ENCODE measurements at regions not wholly inside any gene's neighbourhood (a gene's known extent, or its start where the extent isn't known, plus 50 kb on each side); places are given as distances from the start of the nearest gene placed in this dataset.
"Not testable (repeated sequence)": the region's sequence is repeated elsewhere in the genome, so short reads cannot be mapped to it uniquely, and the experiment has no call there.

- H3K36me3 Mint-ChIP-seq (ENCODE audit: low read depth): no peaks in the 10 kb centered on the region
- no peaks in the 10 kb centered on the region for H3K27me3 Mint-ChIP-seq (ENCODE audit: low read depth)
- H3K9me3 Mint-ChIP-seq: peaks cover 66% of the 10 kb centered on the region
- no peak overlapping the region for H3K4me3 Mint-ChIP-seq (ENCODE audit: low read depth)
- no peaks in the 10 kb centered on the region for H3K4me1 Mint-ChIP-seq (ENCODE audit: low read depth)
- intact Hi-C loops (cut with micrococcal nuclease): no loop called here
- no peak overlapping the region for H3K27ac Mint-ChIP-seq
- DNase-seq (ENCODE audit: low spot score): no peak
Observed at GRCh38 chr16:7867831-7868230, 535.2 kb downstream of the RBFOX1 start.

- intact Hi-C loops (cut with micrococcal nuclease): no loop called here
- H3K4me3 Mint-ChIP-seq (ENCODE audit: low read depth): no peak overlapping the region
Observed at GRCh38 chr16:7866144-7866543, 533.5 kb downstream of the RBFOX1 start.

GRCh38 chr16:7865393-7865792 is 532.7 kb downstream of the RBFOX1 start:
- H3K4me1 Mint-ChIP-seq (ENCODE audit: low read depth); H3K36me3 Mint-ChIP-seq (ENCODE audit: low read depth); H3K27ac Mint-ChIP-seq; intact Hi-C loops (cut with micrococcal nuclease); H3K27me3 Mint-ChIP-seq (ENCODE audit: low read depth); DNase-seq (ENCODE audit: low spot score); H3K4me3 Mint-ChIP-seq (ENCODE audit: low read depth): not testable (repeated sequence)
- peaks cover 60% of the 10 kb centered on the region for H3K9me3 Mint-ChIP-seq

More at GRCh38 chr16:7866144-7866543, 533.5 kb downstream of the RBFOX1 start:
- Mint-ChIP-seq H3K9me3 (peaks cover 63% of the 10 kb centered on the region), H3K27me3 (ENCODE audit: low read depth) (no peaks in the 10 kb centered on the region), H3K36me3 (ENCODE audit: low read depth) (no peaks in the 10 kb centered on the region), H3K27ac (no peak overlapping the region), H3K4me1 (ENCODE audit: low read depth) (no peaks in the 10 kb centered on the region)
- no peak for DNase-seq (ENCODE audit: low spot score)

DNA sequence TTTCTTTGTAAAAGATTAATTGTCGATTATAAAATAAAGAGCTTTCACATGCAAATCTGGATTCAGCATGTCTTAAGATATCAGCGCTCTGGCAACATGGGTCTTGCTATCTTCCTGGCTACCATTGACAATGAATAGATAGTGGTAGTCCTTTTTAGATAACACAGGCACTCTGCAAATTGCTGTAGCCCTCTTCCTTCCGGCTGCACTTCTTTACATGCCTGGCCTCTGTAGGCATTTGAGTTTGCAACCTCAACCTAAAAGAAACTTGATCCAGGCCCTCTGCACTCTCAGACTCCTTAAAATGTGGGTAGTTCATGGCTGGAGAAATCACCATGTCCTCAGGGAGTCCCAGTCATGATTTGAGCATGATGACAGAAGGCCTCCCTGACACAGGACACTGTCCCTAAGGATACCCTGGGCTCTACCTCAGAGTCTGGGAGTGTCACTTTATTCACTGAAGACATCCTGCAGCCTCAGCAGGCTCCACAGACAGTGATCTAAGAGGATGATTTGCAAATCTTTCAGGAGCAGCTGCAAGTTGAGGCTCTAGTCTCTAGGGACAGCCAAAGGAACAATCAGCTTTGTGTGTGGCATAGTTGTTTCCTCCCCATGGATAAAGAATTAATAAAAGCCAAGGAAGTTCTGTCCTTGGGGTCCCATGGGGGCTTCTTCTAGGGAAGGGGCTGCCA is 529.4 kb downstream of the RBFOX1 start:
- no peak for DNase-seq (ENCODE audit: low spot score)
- no peaks in the 10 kb centered on the region for H3K36me3 Mint-ChIP-seq (ENCODE audit: low read depth)
- peaks cover 59% of the 10 kb centered on the region for H3K9me3 Mint-ChIP-seq

GRCh38 chr16:7853197-7853596 is 520.6 kb downstream of the RBFOX1 start:
- DNase-seq (ENCODE audit: low spot score): no peak
- intact Hi-C loops (cut with micrococcal nuclease): no loop called here
- H3K36me3 Mint-ChIP-seq (ENCODE audit: low read depth): no peaks in the 10 kb centered on the region
- H3K4me3 Mint-ChIP-seq (ENCODE audit: low read depth): no peak overlapping the region
- H3K27me3 Mint-ChIP-seq (ENCODE audit: low read depth): no peaks in the 10 kb centered on the region
- H3K27ac Mint-ChIP-seq: no peak overlapping the region
- no peaks in the 10 kb centered on the region for H3K4me1 Mint-ChIP-seq (ENCODE audit: low read depth)
- H3K9me3 Mint-ChIP-seq: peaks cover 61% of the 10 kb centered on the region

More for the DNA sequence above, 529.4 kb downstream of the RBFOX1 start:
- intact Hi-C loops (cut with micrococcal nuclease): no loop called here
- Mint-ChIP-seq H3K27ac (no peak overlapping the region), H3K27me3 (ENCODE audit: low read depth) (no peaks in the 10 kb centered on the region), H3K4me1 (ENCODE audit: low read depth) (no peaks in the 10 kb centered on the region), H3K4me3 (ENCODE audit: low read depth) (no peak overlapping the region)

DNA sequence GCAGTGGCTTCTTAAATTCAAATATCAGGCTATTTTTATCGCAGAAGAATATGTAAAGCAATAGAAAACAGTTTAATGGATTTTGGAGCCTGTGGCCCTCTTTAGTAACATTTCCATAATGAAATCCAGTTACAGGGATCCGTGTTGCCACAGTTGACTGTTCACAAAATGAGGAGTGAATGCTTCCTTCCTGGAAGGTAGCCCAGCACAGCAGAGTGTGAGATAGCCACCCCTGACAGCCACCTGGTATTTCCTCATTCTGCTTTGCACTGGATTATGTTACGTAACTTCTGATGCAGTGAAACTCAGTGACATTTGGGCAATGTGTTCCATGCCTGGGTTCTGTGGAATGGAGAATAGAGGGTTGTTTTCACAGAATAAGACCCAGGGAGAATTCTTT is 517.2 kb downstream of the RBFOX1 start:
- intact Hi-C loops (cut with micrococcal nuclease): no loop called here
- Mint-ChIP-seq H3K9me3 (peaks cover 56% of the 10 kb centered on the region), H3K27ac (no peak overlapping the region), H3K27me3 (ENCODE audit: low read depth) (no peaks in the 10 kb centered on the region), H3K4me1 (ENCODE audit: low read depth) (no peaks in the 10 kb centered on the region), H3K4me3 (ENCODE audit: low read depth) (no peak overlapping the region), H3K36me3 (ENCODE audit: low read depth) (no peaks in the 10 kb centered on the region)
- no peak for DNase-seq (ENCODE audit: low spot score)

DNA sequence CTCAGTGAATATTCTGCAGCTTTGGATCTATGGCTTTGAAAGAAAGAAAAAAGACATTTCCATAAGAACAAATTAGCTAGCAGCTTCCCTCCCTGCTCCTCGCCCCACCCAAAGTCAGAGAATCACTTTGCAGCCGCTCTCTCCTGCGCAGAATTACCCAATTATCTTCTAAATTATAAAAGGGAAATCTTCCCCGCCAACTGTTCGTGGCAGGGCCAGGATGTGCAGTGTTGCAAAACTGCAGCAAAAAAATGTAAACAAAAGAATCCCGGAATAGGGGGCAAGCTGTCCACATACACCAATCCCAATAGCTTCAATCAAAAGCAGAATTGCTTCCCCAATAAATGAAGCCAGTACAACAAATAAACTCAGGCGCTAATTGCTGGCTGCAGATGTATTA is 510.6 kb downstream of the RBFOX1 start:
- no peak overlapping the region for H3K4me3 Mint-ChIP-seq (ENCODE audit: low read depth)
- intact Hi-C loops (cut with micrococcal nuclease): no loop called here
- peaks cover 49% of the 10 kb centered on the region for H3K9me3 Mint-ChIP-seq
- H3K36me3 Mint-ChIP-seq (ENCODE audit: low read depth): no peaks in the 10 kb centered on the region
- no peaks in the 10 kb centered on the region for H3K4me1 Mint-ChIP-seq (ENCODE audit: low read depth)
- no peak for DNase-seq (ENCODE audit: low spot score)
- no peaks in the 10 kb centered on the region for H3K27me3 Mint-ChIP-seq (ENCODE audit: low read depth)
- no peak overlapping the region for H3K27ac Mint-ChIP-seq

GRCh38 chr16:7839568-7839967 is 506.9 kb downstream of the RBFOX1 start:
- H3K4me1 Mint-ChIP-seq (ENCODE audit: low read depth): no peaks in the 10 kb centered on the region
- H3K36me3 Mint-ChIP-seq (ENCODE audit: low read depth): no peaks in the 10 kb centered on the region
- no peaks in the 10 kb centered on the region for H3K27me3 Mint-ChIP-seq (ENCODE audit: low read depth)
- no peak overlapping the region for H3K4me3 Mint-ChIP-seq (ENCODE audit: low read depth)
- peaks cover 60% of the 10 kb centered on the region for H3K9me3 Mint-ChIP-seq
- no peak for DNase-seq (ENCODE audit: low spot score)
- intact Hi-C loops (cut with micrococcal nuclease): no loop called here
- H3K27ac Mint-ChIP-seq: no peak overlapping the region

DNA sequence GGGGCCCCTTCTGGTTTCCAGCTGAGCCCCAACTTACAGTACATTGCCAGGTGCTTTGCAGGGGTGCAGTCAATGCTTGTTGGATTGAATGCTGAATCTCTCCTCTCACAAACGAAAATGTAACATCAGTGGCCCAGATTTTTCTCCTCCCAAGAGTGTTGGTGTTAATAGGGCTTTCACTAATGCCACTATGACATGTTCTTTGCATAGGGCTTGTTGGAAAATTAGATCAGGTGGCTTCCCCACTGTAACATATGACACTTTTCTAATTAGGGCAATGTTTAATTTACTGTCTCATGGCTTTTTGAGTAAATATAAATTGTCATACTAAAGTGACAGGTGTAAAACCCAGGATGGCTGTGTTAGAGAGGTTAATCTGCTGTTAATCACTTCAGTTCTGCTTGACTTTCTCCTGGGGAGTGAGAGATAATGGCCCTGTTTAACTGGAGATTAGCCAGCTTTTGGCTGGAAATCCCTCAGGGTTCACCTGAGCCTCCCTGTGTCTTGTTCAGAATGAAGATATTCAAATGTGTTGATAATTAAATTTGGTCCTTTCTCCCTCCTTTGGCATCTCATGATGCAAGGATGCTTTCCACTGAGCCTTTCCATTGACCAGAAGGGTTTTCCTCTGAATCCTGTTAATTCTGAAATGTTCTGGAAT is 502.3 kb downstream of the RBFOX1 start:
- no peak overlapping the region for H3K27ac Mint-ChIP-seq
- H3K9me3 Mint-ChIP-seq: peaks cover 68% of the 10 kb centered on the region

GRCh38 chr16:7820816-7821215 is 488.2 kb downstream of the RBFOX1 start:
- H3K27ac Mint-ChIP-seq: no peak overlapping the region
- no peaks in the 10 kb centered on the region for H3K27me3 Mint-ChIP-seq (ENCODE audit: low read depth)
- H3K4me3 Mint-ChIP-seq (ENCODE audit: low read depth): no peak overlapping the region
- no peak for DNase-seq (ENCODE audit: low spot score)
- H3K9me3 Mint-ChIP-seq: peaks cover 7% of the 10 kb centered on the region
- intact Hi-C loops (cut with micrococcal nuclease): no loop called here
- no peaks in the 10 kb centered on the region for H3K4me1 Mint-ChIP-seq (ENCODE audit: low read depth)
- H3K36me3 Mint-ChIP-seq (ENCODE audit: low read depth): no peaks in the 10 kb centered on the region

More for the DNA sequence above, 502.3 kb downstream of the RBFOX1 start:
- Mint-ChIP-seq H3K4me3 (ENCODE audit: low read depth) (no peak overlapping the region), H3K4me1 (ENCODE audit: low read depth) (no peaks in the 10 kb centered on the region), H3K36me3 (ENCODE audit: low read depth) (no peaks in the 10 kb centered on the region), H3K27me3 (ENCODE audit: low read depth) (no peaks in the 10 kb centered on the region)
- no peak for DNase-seq (ENCODE audit: low spot score)
- intact Hi-C loops (cut with micrococcal nuclease): no loop called here

DNA sequence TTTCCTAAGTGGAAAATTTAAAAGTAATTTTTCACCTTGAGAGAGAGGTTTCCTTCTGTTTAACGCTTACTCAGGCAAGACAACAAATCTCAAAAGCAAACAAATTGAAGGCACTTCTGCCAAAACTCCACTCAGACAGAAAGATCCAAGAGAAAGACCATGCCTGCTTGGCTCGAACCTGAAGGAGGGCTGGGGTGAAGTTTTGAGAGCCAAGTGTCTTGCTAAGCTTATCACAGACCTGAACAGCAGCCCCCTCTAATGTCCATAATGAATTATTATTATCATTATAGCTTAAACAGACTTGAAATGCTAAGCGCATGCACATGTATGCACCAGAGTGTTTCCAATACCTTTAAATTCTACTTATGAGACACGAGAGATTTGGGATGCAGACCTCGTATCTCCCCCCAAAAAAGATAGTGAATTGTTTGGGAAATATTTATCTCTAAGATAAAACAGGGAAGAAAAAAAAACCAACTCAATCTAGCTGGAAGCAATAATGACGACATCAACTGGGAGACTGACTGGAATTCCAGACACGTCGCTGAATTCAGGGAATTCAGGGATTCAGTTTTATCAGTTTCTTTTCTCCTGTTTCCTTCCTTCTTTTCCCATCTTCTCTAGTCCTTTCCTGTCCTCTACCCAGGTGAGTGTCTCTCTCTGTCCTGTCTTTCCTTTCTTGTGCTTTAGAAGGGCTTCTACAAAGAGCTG is 473.2 kb downstream of the RBFOX1 start:
- Mint-ChIP-seq H3K4me3 (ENCODE audit: low read depth) (no peak overlapping the region), H3K9me3 (peaks cover 39% of the 10 kb centered on the region), H3K27me3 (ENCODE audit: low read depth) (no peaks in the 10 kb centered on the region), H3K36me3 (ENCODE audit: low read depth) (no peaks in the 10 kb centered on the region), H3K4me1 (ENCODE audit: low read depth) (no peaks in the 10 kb centered on the region), H3K27ac (no peak overlapping the region)
- DNase-seq (ENCODE audit: low spot score): no peak
- intact Hi-C loops (cut with micrococcal nuclease): no loop called here

DNA sequence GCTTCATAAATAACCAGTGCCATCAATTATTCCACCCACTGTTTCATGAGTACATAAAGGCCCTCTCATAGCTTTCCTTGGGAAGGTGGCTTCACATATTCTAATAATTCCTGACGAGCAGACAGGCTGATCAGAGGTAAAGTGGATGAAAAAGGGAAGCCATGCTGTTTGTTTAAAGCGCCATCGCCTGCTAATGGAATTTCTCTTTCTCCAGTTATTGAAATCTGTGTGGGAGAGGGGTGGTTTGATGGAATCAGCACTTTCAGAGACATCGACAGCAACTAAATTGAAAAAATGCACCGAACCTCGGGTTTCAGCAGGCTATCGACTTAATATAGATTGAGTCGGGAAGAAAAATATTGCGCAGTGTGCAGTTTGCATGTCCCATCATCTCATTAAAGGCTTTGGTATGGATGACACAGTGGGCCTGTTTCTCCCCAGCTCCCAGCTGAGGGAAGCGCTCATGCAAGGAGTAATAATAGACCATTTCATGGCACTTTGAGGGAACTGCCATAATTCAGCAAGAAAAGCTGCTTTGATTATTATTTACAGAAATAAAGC is 472.1 kb downstream of the RBFOX1 start:
- H3K4me1 Mint-ChIP-seq (ENCODE audit: low read depth): no peaks in the 10 kb centered on the region
- intact Hi-C loops (cut with micrococcal nuclease): no loop called here
- H3K4me3 Mint-ChIP-seq (ENCODE audit: low read depth): no peak overlapping the region
- H3K9me3 Mint-ChIP-seq: peaks cover 45% of the 10 kb centered on the region
- no peaks in the 10 kb centered on the region for H3K36me3 Mint-ChIP-seq (ENCODE audit: low read depth)
- no peaks in the 10 kb centered on the region for H3K27me3 Mint-ChIP-seq (ENCODE audit: low read depth)
- no peak overlapping the region for H3K27ac Mint-ChIP-seq
- DNase-seq (ENCODE audit: low spot score): no peak

DNA sequence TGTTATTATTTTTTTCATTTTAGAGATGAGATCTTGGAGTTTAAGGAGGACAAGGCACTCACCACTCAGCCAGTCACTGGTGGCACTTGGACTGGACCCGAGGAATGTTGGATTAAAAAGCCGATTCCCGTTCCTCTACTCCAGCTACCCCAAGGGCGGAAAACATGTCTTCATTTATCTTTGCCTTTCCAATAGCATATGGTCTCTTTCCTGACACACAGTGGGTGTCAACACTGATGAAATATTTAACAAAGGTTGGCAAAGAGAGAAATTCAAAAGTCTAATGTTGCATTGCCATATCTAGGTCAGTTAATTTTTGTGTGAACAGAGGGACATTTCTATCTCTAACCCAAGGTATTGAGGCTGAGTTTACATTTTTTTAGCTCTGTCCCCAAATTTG is 459.7 kb downstream of the RBFOX1 start:
- H3K27ac Mint-ChIP-seq: no peak overlapping the region
- H3K4me1 Mint-ChIP-seq (ENCODE audit: low read depth): no peaks in the 10 kb centered on the region
- no peak for DNase-seq (ENCODE audit: low spot score)
- H3K27me3 Mint-ChIP-seq (ENCODE audit: low read depth): no peaks in the 10 kb centered on the region
- H3K4me3 Mint-ChIP-seq (ENCODE audit: low read depth): no peak overlapping the region
- intact Hi-C loops (cut with micrococcal nuclease): no loop called here
- no peaks in the 10 kb centered on the region for H3K36me3 Mint-ChIP-seq (ENCODE audit: low read depth)
- H3K9me3 Mint-ChIP-seq: peaks cover 29% of the 10 kb centered on the region

Data from activated T-helper 2 cell treated with anti-CD3 and anti-CD28 coated beads, Interferon-gamma antibody, Interleukin-2, Interleukin-4, amounts not matched to agents 10 μg/mL and 5 μg/mL and 100 μg/mL, durations not matched to agents 14 hours and 24 hours and 36 hours (primary cell).